Brain pericyte (primary cell): ENCODE measurements at regions not wholly inside any gene's neighbourhood (a gene's known extent, or its start where the extent isn't known, plus 50 kb on each side); places are given as distances from the start of the nearest gene placed in this dataset.

Source experiments
- DNase-seq: peaks from one replicate; pipeline ENCODE4 v3.0.0-alpha.2; 2012; ENCODE audit warnings: low read depth, low spot score

- peak; percentile 15 for DNase-seq
These were observed 184.5 kb upstream of the CRY1 start for GRCh38 chr12:107277855-107278254.

GRCh38 chr12:107282628-107283027 is 189.3 kb upstream of the CRY1 start:
- no peak for DNase-seq

- DNase-seq = no peak
These were observed 190.3 kb upstream of the CRY1 start for GRCh38 chr12:107283652-107284051.

GRCh38 chr12:107284692-107285091 is 191.3 kb upstream of the CRY1 start:
- no peak for DNase-seq

GRCh38 chr12:107287436-107288413 is 194.4 kb upstream of the CRY1 start:
- DNase-seq = no peak

GRCh38 chr12:107288414-107289127 is 195.2 kb upstream of the CRY1 start:
- no peak for DNase-seq

GRCh38 chr12:107291018-107291417 is 197.7 kb upstream of the CRY1 start:
- no peak for DNase-seq

GRCh38 chr12:107296681-107297089 is 203.3 kb upstream of the CRY1 start:
- no peak for DNase-seq

- DNase-seq = no peak
These were observed 209.4 kb upstream of the CRY1 start for GRCh38 chr12:107302649-107303341.

GRCh38 chr12:107304588-107305532 is 211.5 kb upstream of the CRY1 start:
- no peak for DNase-seq

GRCh38 chr12:107306141-107306659 is 212.9 kb upstream of the CRY1 start:
- DNase-seq = no peak

GRCh38 chr12:107308310-107308709 is 215.0 kb upstream of the CRY1 start:
- DNase-seq = no peak

GRCh38 chr12:107309020-107309419 is 215.7 kb upstream of the CRY1 start:
- no peak for DNase-seq

- DNase-seq = no peak
These were observed 217.3 kb upstream of the CRY1 start for GRCh38 chr12:107310621-107311020.

- no peak for DNase-seq
These were observed 218.3 kb upstream of the CRY1 start for GRCh38 chr12:107311682-107312081.

- DNase-seq = no peak
These were observed 224.6 kb upstream of the CRY1 start for GRCh38 chr12:107317751-107318555.

GRCh38 chr12:107318556-107318805 is 225.1 kb upstream of the CRY1 start:
- DNase-seq = no peak

GRCh38 chr12:107318806-107319532 is 225.6 kb upstream of the CRY1 start:
- no peak for DNase-seq

GRCh38 chr12:107319533-107320032 is 226.2 kb upstream of the CRY1 start:
- DNase-seq = no peak
